NCI-H1092 (cell line): ENCODE measurements at regions not wholly inside any gene's neighbourhood (a gene's known extent, or its start where the extent isn't known, plus 50 kb on each side); places are given as distances from the start of the nearest gene placed in this dataset.
"Not testable (repeated sequence)": the region's sequence is repeated elsewhere in the genome, so short reads cannot be mapped to it uniquely, and the experiment has no call there.

Experiments used
- DNase-seq: peaks from one replicate; lab custom pipeline; 2025; lab: John Stamatoyannopoulos, UW

DNA sequence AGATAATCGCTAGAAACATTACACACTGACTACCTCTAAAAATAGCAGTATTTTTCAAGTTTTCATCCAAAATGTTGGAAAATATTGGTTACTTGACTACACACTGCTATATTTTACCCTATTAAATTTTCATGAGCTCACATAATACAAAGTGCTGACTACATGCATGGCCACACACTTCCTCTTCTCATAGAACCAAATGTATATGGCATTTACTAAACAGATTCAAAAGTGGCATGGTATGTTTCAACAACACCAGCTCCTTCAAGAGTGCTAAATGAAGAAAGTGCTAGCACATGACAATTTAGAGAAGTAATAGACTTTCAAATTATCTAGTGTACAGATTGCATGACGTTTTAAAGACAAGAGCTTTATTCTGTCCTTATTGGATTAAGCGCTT is 780.4 kb upstream of the SLITRK6 start:
- no peak for DNase-seq

DNA sequence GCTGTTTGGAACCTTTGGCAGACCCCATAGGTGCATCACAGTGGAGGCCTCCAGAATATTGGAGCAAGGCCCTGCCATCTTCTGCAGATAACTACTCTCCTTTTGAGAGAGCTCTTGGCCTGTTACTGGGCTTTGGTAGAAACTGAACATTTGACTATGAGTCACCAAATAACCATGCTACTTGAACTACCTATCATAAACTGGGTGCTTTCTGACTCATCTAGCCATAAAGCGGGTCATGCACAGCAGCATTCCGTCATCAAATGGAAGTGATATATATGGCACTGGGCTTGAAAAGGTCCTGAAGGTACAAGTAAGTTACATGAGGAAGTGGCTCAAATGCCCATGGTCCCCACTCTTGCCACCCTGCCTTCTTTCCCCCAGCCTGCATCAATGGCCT is 782.5 kb upstream of the SLITRK6 start:
- no peak for DNase-seq

GRCh38 chr13:86584301-86584700 is 785.1 kb upstream of the SLITRK6 start:
- DNase-seq = no peak

DNA sequence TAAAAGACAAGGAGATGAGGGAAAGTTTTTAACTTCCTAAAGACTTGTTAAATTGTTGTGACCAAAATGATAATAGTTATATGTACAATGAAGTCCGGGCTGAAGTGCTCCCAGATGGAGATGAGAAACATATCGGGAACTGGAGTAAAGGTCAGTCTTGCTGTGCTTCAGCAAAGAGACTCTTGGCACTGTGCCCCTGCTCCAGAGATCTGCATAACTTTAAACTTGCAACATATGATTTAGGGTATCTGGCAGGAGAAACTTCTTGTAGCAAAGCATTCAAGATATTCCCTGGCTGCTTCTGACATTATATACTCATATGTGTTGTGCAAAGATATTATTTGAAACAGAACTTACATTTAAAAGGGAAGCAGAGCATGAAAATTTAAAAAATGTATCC is 786.6 kb upstream of the SLITRK6 start:
- no peak for DNase-seq

- no peak for DNase-seq
Measured at GRCh38 chr13:86591862-86592261, 792.6 kb upstream of the SLITRK6 start.

DNA sequence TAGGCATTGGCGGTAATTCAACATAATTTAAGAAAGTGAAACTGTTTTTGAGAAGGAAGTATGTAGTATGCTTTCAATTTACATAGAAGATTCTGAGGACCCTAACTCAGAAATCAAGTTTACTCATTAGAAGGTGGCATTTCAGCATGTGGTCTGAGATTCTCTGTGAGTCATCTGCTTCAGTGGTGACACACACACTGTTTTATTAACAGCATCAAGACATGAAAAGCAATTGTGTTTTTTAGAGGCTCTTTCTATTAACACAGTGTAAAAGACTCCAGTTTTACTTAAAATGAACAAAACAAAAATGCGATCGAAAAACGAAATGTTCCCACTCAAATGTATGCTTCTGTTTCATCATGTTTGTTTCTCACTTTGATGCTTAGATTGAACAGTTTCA is 802.1 kb upstream of the SLITRK6 start:
- DNase-seq = no peak

GRCh38 chr13:86606264-86606663 is 807.0 kb upstream of the SLITRK6 start:
- no peak for DNase-seq

DNA sequence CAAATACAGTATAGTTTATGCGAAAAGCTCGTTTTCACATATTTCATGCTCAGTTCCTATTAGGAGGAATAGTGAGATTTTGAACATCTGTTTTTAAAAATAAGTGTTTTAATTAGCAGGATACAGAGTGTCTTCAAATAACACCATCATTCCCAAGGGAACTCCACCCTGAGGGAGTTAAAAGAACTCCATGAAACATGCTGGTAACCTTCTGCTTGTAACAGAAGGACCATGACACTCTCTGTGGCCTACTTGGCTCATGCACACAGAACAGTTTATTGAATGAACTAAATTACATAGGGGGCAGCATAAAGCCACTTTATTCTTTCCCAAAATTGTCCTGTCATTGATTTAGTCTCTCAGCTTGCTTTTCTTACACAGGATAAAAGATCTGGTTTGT is 809.5 kb upstream of the SLITRK6 start:
- DNase-seq = no peak

DNA sequence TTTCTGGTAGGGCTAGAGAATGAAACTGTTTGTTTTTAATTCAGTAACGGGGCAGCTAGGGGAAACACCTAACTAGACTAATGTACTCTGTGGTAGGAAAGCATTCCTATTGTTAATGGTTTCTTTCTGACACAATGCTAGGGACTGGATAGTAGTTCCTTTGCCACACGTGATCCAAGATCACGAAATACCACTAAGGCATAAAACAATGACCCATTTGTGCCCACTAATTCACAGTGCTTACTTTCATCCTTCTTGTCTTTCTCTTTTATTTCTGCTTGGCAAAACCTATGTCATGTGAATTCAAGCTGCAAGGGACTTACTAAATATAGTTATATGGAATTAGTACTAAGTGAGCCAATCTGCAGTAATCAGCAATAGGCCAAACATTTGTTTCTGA is 834.1 kb upstream of the SLITRK6 start:
- DNase-seq = no peak

DNA sequence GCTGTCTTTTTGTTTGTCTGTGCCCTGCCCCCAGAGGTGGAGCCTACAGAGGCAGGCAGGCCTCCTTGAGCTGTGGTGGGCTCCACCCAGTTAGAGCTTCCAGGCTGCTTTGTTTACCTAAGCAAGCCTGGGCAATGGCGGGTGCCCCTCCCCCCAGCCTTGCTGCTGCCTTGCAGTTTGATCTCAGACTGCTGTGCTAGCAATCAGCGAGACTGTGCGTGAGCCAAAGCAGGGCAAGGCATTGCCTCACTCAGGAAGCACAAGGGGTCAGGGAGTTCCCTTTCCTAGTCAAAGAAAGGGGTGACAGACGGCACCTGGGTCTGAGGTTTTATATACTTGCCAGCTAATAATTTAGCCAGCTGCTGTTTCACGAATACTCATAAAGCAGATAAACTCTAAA is 852.0 kb upstream of the SLITRK6 start:
- DNase-seq = not testable (repeated sequence)

- no peak for DNase-seq
Measured at GRCh38 chr13:86653009-86653408, 853.8 kb upstream of the SLITRK6 start.

- no peak for DNase-seq
Measured at GRCh38 chr13:86655561-86655960, 856.3 kb upstream of the SLITRK6 start.

DNA sequence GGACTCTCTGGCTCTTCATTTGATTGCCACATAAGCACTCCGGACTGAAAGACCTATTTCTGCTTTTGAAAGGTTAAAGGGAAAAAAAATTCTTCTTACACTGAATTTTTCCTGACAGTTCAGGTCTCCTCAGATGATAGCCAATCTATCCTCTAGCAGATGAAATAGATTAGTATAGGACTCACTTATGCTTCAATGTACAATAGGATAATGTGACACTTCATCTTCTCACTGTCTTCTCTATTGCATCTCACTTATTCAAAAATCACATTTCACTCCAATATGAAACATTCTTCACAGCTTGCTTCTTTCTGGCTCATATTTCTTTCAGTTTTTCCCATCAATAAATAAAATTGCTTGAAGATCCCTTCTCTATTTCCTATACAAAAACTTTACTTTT is 860.9 kb upstream of the SLITRK6 start:
- DNase-seq = no peak

GRCh38 chr13:86665842-86666241 is 866.6 kb upstream of the SLITRK6 start:
- no peak for DNase-seq

GRCh38 chr13:86673931-86674431 is 874.8 kb upstream of the SLITRK6 start:
- DNase-seq = no peak

DNA sequence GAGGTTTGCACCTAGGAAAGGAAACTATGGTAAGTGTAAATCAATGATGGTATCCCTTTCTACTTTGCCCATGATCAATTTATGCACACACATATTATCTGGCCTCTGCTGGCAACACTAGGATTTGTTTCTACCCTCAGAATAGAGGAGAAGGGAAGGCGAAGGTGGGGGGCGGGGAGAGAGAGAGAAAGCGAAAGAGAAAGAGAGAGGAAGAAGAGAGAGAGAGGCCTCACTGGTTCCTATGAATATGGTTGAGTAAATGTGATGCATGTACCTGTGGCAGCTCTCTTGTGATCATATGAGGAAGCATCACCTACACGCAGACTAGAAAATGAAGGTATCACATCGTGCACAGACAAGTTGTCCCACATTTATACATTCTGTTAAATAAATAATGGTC is 882.0 kb upstream of the SLITRK6 start:
- no peak for DNase-seq

DNA sequence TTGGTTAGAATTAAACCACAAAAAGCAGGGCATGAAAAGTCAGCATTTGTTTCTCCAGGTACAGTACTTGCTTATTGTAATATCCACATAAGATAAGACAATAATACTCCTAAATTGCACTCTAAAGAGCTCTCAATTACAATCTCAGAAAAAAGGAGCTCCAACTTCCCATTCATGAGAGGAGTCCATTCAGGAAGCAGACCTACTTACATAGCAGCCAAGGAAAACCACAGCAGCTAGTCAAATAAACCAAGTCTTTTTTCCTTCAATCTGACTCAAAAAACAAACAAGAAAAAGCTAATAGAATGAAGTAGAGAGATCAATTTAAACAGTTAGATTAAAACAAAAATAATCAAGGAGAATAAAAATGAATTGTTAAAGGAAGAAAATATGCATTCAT is 885.2 kb upstream of the SLITRK6 start:
- DNase-seq = peak; percentile 11

DNA sequence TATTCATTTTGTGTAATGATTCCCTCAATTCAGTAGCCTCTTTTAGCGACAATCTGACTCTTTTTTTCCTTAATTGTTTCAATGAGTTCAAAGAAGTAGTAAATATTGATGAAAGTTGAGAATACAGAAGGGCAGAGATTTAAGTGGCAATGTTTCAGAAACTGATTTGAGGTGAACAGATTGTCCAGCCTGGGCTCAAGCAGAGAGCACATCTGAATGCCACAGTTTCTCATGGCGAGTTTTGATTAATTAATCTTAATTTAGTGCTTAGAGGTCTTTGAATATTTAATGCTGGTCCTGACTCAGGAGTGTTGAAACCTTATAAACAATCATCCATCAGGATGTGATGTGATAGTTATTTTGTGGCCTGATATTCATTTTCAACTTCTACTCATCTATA is 890.7 kb upstream of the SLITRK6 start:
- no peak for DNase-seq

- DNase-seq = no peak
Measured at GRCh38 chr13:86692291-86692690, 893.1 kb upstream of the SLITRK6 start.

DNA sequence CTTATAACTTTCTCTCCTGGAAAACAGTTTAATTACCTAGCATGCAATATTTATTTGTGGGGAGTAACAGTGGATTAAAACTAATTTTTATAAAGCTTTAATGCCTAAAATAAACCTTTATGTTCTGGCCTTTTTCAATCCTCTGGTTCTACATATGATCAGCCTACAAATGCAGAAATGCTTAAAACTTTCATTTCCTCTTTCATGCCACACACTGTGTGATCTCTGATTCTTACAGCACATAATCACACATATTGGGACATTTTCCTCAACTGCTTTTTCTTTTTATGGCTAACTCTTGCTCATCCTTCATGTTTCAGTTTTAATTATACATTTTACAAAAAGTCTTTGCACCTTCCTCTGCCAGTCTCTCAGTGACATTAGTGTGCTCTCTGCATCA is 910.8 kb upstream of the SLITRK6 start:
- no peak for DNase-seq

DNA sequence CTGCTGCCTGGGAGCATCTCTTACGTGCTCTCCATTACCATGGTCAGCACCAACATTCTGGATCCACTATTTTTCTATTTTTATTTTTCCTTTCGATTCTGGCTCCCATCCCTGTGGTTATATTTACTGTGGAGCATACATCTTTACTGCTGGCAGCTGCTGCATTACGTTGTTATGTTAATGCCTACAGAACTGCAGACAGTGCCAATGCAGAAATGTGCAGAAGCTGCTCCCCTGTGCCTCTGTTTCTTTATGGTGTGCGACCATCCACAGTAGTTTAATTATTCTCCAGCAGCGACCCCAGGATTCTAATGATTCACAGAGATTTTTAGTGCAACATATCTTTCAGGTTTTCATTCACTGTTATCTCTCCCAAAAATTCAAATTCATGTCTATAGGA is 911.7 kb upstream of the SLITRK6 start:
- DNase-seq = no peak

DNA sequence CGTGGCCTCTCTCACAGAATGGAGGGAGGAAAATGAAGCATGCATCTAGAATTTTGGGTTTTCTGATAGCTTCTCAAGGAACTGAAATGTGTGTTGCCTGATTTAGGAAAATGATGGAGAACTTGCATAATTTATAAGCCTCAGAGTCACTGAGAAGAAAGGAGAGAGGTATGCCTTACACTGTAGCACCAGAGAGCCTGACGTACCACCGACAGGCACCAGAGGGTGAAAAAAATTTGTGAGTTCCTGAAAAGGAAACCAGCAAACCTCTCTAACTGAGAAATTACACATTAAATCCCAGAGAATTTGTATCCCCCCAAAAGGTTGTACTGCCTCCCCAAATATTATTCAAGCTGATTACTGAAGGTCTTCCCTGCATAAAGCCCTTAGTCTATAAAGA is 915.3 kb upstream of the SLITRK6 start:
- DNase-seq = no peak

DNA sequence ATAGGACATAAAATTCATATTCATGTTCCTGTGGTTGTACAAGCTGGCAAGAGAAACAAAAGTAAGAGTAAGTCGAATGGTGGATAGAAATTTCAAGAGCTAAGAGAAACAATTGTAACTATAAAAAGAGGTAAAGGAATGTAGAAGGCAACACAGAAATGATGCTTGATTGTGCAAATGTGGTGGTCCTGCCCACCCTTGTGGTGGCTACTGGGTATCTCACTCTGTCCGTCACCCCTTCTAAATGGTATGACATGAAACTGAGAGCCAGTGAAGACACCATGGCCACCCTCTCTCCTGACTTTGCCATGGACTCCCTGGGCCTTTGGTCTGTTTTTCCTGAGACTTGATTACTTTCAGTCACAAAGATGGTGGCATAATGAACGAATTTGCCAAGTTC is 925.9 kb upstream of the SLITRK6 start:
- peak; percentile 10 for DNase-seq

DNA sequence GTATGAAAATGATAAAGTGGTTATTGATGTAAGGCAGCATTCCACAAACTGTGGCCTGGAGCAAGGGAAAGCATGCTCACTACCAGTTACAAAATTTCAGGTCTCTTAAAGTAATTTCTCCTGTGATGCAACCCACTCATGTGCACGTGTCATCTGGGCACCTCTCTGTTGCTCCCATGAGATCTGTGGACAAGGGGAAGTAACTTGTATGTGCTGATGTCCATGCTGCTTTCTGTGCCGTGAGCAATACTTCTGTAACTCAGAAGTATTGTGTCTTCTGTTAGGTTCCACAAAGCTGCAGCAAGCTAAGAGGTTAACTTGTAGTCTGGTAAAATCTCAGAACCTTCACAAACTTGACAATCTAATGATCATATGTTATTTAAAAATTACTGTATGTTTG is 930.0 kb upstream of the SLITRK6 start:
- no peak for DNase-seq

GRCh38 chr13:86731987-86732386 is 932.8 kb upstream of the SLITRK6 start:
- DNase-seq = no peak
